GM21381 (cell line): ENCODE measurements at regions not wholly inside any gene's neighbourhood (a gene's known extent, or its start where the extent isn't known, plus 50 kb on each side); places are given as distances from the start of the nearest gene placed in this dataset.
"Not testable (repeated sequence)": the region's sequence is repeated elsewhere in the genome, so short reads cannot be mapped to it uniquely, and the experiment has no call there.

ENCODE experiments used
- ATAC-seq: cut with Tn5 transposase; IDR thresholded peaks from one replicate; pipeline ENCODE4 v1.9.1; 2021; ENCODE audit warnings: mild to moderate bottlenecking, moderate library complexity; ENCODE audit not compliant: unreplicated experiment

DNA sequence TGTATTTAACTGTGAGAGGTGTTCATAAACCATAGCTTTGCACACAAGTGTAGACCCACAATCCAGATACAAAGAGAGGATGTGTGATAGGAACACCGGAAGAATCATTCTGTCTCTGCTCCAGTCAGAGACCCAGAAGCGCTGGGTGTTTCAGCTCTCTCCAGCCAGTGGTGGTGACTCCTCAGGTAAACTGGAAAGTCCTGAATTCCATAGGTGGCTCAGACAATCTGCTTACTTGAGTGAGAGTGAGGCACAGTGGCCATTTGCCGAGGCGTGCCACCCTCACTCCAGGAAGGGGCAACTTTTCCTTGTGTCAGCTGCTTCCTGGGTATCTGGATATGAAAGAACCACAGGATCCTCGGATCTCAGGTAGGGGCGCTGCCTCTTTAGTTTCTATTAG is 171.5 kb downstream of the KCNS3 start:
- ATAC-seq = no peak

DNA sequence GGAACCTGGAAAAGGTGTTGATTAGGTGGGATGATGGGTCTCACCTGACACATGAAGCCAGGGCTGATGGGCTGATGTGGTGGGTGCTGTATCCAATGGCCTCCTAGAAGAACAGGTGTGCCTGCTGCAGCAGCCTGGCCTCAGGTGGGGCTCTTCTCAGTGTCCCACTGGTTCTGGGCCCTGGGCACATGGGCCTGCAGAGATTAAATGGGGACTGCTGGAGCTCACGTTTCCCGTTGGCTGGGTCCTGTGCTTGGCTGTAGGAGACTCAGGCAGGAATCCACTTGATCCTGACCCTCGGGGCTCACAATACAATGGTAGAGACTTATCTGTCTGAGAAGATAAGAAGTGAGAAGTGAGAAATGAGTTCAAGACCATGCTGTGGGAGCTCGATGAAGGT is 170.9 kb downstream of the KCNS3 start:
- ATAC-seq = no peak

DNA sequence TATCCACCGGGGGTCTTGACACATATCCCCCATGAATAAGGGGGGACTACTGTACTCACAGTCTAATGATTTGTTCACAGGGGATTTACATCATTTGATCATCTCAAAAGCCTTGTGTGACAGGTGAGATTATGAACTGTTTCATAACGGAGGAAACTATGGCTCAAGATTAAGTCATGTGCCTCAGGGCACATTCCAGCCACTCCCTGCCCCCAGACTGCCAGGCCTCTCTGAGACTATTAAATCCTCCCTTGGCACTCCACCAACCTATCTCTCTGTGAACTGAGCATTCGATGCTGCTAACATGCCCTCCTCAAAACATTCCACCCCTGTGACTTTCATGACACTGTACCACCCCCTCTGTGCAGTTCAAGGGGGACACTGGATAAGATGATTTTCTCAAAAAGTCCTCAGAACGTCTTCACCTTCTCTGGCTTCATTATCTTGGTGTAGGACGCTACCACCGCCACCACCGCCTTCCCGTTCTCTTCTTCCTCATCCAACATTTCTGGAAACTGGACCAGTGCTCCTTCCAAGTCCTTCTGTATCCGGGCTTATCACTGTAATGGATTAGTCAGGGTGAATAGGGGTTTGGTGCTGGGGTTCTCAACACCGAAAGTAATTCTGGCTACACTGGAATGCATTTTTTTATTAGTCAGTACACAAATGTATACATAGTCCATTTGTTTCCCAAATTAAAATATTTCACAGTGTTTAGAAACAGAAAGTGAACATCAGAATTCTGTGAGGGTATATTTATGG is 169.6 kb downstream of the KCNS3 start:
- no peak for ATAC-seq

DNA sequence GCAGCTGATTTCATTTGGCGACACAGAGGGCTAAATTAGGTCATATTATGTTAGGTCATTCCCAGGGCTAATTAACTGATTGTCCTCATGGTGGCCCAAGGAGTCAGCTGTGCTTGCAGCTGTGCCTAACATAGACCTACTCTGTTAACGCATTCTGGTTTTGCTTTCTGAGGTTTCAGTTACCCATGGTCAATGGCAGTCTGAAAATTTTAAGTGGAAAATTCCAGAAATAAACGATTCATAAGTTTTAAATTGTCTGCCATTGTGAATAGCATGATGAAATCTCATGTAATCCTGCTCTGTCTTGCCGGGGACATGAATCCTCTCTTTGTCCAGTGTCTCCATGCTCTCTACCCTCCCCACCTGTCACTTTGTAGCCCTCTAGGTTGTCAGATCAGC is 168.7 kb downstream of the KCNS3 start:
- ATAC-seq = no peak

DNA sequence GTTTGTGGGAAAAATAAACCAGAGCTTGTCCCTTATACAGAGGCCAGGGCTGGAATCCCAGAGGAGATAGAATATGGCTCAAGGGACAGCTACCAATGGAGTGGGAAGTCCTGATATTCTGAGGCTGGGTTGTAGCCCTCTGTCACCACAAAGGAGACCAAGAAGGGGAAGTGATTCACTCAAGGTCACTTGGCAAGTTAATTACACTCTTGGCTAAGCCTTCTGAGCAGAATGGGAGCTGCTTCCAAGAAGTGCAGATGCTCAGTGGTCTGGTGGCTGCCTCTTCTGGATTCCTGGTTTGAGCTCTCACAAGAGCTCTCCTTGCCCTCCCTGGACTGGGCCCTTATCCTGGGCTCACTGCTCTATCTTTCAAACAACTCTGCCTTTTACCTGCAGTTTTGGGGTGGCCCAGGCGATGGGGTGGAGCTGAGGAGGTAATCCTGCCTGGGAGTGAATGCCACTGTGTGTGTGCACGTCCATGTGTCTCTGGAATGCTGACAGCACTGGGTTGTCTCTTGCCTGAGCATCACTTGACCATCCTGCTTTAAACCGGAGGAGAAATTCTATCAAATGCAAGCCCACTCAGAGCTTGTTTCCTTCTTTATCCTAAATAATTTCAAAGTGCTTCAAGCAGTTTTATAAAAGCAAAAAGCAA is 168.2 kb downstream of the KCNS3 start:
- no peak for ATAC-seq

DNA sequence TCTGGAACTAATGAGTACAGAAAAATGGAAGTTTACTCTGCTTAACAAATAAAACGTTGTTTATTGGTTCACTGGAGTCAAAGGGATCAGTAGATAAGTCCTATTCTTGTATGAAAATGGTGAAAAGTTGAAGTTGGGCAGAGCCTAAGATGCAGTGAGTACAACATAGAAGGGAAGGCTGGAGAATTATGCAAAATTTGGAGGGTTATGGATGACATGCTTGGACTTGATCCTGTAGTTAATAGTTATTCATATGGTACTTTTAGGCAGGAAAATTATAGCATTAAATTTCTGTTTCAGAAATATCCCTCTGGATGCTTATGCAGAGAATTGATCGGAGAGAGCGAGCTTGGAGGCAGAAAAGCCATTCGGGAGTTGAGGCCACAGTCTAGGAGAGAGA is 167.6 kb downstream of the KCNS3 start:
- ATAC-seq = no peak

DNA sequence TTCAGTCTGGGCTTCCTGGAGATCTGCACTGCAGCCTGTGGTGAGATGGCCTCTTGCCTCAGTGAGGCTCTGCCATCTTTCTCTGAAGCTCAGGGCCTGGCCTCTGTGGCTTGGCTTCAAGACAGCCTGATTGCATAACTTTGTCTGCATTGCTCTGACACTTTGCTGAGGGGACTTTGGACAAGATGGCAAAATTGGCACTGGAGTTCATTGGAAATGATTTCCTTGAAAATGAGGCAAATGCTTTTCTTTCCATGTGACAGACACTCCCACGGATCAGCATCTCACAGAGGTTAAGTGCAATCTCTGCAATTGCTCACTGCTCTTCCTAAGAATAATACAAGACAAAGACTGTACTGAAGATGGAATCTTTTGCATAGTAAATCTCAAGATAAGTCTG is 166.8 kb downstream of the KCNS3 start:
- ATAC-seq = no peak

DNA sequence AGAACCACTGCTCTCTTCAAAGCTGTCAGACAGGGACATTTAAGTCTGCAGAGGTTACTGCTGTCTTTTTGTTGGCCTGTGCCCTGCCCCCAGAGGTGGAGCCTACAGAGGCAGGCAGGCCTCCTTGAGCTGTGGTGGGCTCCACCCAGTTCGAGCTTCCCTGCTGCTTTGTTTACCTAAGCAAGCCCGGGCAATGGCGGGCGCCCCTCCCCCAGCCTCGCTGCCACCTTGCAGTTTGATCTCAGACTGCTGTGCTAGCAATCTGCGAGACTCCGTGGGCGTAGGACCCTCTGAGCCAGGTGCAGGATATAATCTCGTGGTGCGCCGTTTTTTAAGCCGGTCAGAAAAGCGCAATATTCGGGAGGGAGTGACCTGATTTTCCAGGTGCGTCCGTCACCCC is 138.9 kb downstream of the KCNS3 start:
- ATAC-seq = not testable (repeated sequence)

DNA sequence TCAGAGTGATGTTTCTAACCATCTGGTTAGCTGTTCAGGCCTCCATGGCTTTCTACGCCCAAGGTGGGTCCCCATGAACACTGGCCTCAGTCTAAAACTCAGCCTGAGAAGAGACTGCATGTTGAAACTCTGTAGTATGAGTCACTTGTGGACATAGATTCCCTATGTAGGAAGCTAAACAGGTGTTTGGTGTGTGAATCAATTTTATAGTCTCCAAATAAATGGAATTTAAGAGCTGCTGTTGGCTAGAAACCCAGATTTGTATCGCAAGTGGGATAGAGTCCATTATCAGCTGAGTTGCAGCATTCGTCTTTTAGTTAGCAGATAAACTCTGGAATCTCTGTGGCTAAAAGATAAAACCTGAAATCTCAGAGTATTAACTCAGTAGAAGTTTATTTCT is 131.4 kb downstream of the KCNS3 start:
- no peak for ATAC-seq

DNA sequence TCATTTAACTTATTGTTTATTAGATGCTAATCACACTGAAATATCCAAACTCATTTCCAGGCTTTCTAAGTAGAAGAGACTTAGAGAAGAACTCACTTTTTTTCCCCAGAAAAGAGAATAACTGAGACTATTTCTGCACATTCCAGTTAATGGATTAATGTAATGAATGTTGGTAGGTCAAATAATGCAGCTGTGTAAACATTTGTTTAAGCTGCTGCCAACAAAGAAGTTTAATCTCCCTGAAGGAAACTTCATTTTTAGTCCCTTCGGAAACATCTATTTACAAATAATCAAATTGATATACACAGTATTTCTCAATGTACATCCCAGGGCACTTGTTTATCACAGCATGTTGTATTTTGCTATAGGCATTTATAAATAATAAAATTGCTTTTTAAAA is 126.9 kb downstream of the KCNS3 start:
- no peak for ATAC-seq

DNA sequence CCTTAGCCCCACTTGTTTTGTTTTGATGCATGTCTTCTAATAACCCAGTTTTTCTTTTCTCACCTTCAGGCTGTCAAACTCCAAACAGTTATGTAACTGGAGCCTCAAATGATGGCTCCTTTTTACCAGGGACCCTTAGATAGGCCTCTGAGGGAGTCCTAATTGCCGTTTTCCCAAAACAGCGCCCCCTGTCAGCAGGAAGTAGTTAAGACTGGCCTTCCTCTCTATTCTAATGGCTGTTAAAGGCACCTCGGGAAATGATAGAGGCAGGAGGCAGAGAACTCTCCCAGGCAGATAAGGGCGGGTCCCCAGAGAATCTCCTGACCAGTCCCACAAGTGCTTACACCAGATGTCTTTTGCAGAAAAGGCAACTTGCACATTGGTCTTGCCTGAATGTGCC is 123.2 kb downstream of the KCNS3 start:
- no peak for ATAC-seq

DNA sequence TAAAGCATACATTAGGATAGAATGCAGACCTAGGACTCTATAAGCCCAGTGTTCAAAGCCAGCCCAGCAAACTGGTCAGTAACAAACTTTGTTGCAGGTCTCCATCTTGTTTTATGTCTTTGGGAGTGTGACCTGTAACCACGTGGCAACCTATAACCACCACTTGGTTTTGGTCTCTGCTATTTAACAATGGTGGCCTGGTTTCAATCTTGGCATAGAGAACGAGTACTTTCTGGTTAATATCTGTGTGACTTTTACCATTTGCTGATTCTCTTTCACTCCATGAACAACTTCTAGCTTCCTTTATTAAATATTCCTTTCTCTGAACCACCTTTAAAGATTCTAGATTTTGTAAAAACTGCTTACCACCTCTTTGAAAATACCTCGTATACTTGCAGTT is 118.5 kb downstream of the KCNS3 start:
- ATAC-seq = no peak

DNA sequence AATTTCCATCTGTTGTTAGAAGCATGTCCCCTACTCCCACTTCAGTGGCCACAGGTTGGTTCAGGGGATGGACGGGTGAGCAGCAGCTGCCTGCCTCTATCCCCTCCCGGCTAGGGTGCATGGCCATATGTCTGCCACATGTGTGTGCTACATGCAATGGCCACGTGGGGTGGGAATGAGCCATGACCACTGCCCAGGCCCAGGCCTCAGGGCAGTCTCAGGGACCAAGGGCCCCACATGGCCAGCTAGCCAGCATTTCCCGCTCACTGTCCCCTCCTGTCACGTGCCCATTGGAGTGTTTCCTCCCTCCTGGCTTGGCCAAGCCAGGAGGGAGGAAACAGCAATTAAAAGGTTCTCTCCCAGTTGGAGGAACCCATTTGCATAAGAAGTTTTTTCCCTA is 117.1 kb downstream of the KCNS3 start:
- ATAC-seq = no peak
